IMR-90 (cell line): ENCODE measurements at regions not wholly inside any gene's neighbourhood (a gene's known extent, or its start where the extent isn't known, plus 50 kb on each side); places are given as distances from the start of the nearest gene placed in this dataset.

Experiments used
- BHLHE40 ChIP-seq: fragments of 150-350 bp; IDR thresholded peaks from 2 replicates; pipeline ENCODE4 v1.6.1; 2016; ENCODE audit warnings: mild to moderate bottlenecking, low read depth, low read length
- CEBPB ChIP-seq: IDR thresholded peaks from 2 replicates; pipeline ENCODE4 v1.6.1; 2012; ENCODE audit warnings: low read depth, low read length, improper control_type of control experiment
- CHD1 ChIP-seq: IDR thresholded peaks from 2 replicates; pipeline ENCODE4 v1.6.1; 2012; ENCODE audit warnings: low read depth, low read length, improper control_type of control experiment
- FOS ChIP-seq: fragments of 150-350 bp; IDR thresholded peaks from 2 replicates; pipeline ENCODE4 v1.6.1; 2016; ENCODE audit warnings: low read depth, low read length
- MXI1 ChIP-seq: IDR thresholded peaks from 2 replicates; pipeline ENCODE4 v1.6.1; 2012; ENCODE audit warnings: low read depth, mild to moderate bottlenecking, low read length, moderate library complexity, borderline replicate concordance
- NFE2L2 ChIP-seq: fragments of 150-350 bp; IDR thresholded peaks from 2 replicates; pipeline ENCODE4 v1.6.1; 2016; ENCODE audit warnings: low read depth, mild to moderate bottlenecking, low read length
- POLR2A ChIP-seq: IDR thresholded peaks from 2 replicates; pipeline ENCODE4 v1.6.1; 2012; ENCODE audit warnings: mild to moderate bottlenecking, low read depth, low read length
- RAD21 ChIP-seq: IDR thresholded peaks from 2 replicates; pipeline ENCODE4 v1.6.1; 2012; ENCODE audit warnings: low read length, improper control_type of control experiment
- RCOR1 ChIP-seq: IDR thresholded peaks from 2 replicates; pipeline ENCODE4 v1.6.1; 2012; ENCODE audit warnings: mild to moderate bottlenecking, low read length, improper control_type of control experiment; ENCODE audit not compliant: insufficient replicate concordance
- RFX5 ChIP-seq: IDR thresholded peaks from 2 replicates; pipeline ENCODE4 v1.8.0; 2012; ENCODE audit warnings: low read depth, mild to moderate bottlenecking, low read length, moderate library complexity
- SMC3 ChIP-seq: fragments of 150-350 bp; IDR thresholded peaks from 2 replicates; pipeline ENCODE4 v1.6.1; 2016; ENCODE audit warnings: low read depth, mild to moderate bottlenecking, antibody characterized with exemption, low read length, moderate library complexity
- TF ChIP-seq, protein P1 (sequence below): conservative IDR thresholded peaks from 2 replicates; pipeline ENCODE4 v1.5.1; 2012; ENCODE audit warnings: mild to moderate bottlenecking, low read depth, low read length, improper control_type of control experiment
- TF ChIP-seq, protein P2 (sequence below): fragments of 150-350 bp; IDR thresholded peaks from 2 replicates; pipeline ENCODE4 v1.6.1; 2017; ENCODE audit warnings: mild to moderate bottlenecking, antibody characterized with exemption, low read length, low read depth

DNA sequence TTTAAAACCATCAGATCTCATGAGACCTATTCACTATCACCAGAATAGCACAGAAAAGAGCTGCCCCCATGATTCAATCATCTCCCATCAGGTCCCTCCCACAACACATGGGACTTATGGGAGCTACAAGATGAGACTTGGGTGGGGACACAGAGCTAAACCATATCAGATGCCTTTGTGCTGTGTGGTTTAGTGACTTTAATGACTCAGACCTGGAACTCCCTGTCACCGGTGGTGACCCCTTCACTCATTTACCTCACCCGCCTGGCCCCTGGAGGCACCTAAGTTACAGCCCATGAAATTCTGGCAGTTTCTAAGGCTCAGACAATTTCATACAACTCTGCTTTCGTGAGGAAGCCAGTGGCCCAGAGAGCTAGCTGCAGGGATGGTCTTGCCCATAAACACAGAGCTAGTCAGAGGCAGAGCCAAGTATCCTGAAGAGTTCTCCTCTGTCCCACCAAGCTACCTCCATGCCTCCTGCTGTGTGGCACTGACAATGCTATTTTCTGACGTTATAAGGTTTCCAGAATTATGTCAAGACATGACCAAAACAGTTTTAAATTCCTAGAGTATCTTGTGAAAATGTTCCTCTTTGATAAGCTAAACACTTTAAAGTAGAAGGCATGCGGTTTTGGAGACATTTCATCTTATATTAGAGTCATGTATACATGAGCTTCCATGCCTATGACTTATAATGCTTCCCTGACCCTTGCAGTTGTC, 231.1 kb upstream of the IL12A start:
- TF ChIP-seq, protein P1, sequence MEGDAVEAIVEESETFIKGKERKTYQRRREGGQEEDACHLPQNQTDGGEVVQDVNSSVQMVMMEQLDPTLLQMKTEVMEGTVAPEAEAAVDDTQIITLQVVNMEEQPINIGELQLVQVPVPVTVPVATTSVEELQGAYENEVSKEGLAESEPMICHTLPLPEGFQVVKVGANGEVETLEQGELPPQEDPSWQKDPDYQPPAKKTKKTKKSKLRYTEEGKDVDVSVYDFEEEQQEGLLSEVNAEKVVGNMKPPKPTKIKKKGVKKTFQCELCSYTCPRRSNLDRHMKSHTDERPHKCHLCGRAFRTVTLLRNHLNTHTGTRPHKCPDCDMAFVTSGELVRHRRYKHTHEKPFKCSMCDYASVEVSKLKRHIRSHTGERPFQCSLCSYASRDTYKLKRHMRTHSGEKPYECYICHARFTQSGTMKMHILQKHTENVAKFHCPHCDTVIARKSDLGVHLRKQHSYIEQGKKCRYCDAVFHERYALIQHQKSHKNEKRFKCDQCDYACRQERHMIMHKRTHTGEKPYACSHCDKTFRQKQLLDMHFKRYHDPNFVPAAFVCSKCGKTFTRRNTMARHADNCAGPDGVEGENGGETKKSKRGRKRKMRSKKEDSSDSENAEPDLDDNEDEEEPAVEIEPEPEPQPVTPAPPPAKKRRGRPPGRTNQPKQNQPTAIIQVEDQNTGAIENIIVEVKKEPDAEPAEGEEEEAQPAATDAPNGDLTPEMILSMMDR = no peak
- TF ChIP-seq CHD1 (no peak), POLR2A (no peak), RFX5 (no peak), NFE2L2 (no peak), SMC3 (no peak), CEBPB (no peak), MXI1 (no peak), FOS (no peak), RCOR1 (no peak), RAD21 (no peak), BHLHE40 (no peak)
- TF ChIP-seq, protein P2, sequence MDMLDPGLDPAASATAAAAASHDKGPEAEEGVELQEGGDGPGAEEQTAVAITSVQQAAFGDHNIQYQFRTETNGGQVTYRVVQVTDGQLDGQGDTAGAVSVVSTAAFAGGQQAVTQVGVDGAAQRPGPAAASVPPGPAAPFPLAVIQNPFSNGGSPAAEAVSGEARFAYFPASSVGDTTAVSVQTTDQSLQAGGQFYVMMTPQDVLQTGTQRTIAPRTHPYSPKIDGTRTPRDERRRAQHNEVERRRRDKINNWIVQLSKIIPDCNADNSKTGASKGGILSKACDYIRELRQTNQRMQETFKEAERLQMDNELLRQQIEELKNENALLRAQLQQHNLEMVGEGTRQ = no peak
